ENCODE measurements at regions not wholly inside any gene's neighbourhood (a gene's known extent, or its start where the extent isn't known, plus 50 kb on each side); places are given as distances from the start of the nearest gene placed in this dataset.

DNA sequence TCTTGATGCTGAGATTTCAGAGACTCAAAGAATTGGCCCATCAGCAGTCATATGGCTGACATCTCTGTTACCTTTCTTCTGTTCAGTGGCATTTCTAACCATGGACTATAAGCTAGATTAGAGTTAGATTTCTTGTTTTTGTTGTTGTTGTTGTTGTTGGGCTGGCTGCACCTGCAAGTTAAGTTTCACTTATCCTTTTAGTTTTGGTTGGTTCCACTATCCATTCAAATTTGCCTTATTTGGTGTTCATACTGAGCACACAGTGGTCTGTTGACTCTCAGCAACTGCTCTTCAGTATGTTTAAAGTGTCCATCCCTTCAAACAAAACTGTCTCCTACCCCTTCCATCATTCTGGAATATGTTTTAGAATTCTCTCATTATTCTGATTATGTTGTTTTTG lies 106.8 kb downstream of the ZFY start:
- TF ChIP-seq, protein P1, sequence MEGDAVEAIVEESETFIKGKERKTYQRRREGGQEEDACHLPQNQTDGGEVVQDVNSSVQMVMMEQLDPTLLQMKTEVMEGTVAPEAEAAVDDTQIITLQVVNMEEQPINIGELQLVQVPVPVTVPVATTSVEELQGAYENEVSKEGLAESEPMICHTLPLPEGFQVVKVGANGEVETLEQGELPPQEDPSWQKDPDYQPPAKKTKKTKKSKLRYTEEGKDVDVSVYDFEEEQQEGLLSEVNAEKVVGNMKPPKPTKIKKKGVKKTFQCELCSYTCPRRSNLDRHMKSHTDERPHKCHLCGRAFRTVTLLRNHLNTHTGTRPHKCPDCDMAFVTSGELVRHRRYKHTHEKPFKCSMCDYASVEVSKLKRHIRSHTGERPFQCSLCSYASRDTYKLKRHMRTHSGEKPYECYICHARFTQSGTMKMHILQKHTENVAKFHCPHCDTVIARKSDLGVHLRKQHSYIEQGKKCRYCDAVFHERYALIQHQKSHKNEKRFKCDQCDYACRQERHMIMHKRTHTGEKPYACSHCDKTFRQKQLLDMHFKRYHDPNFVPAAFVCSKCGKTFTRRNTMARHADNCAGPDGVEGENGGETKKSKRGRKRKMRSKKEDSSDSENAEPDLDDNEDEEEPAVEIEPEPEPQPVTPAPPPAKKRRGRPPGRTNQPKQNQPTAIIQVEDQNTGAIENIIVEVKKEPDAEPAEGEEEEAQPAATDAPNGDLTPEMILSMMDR (IDR thresholded peaks at IDR 0.05; ENCODE audit: low read depth, low read length, poor library complexity, severe bottlenecking), result no peak
- TF ChIP-seq EZH2phosphoT487 (IDR thresholded peaks at IDR 0.05; ENCODE audit: borderline replicate concordance, low read length), result no peak

All from DOHH2 (cell line).